Adrenal gland (tissue), 5 donors: ENCODE measurements at regions not wholly inside any gene's neighbourhood (a gene's known extent, or its start where the extent isn't known, plus 50 kb on each side); places are given as distances from the start of the nearest gene placed in this dataset.

Source experiments
- CTCF ChIP-seq, 6 experiments: fragments of 450-650 bp in 4 of 6; fragments of 200-600 bp in 2 of 6; sonication (generic) in 1 of 6; IDR thresholded peaks; 1 replicate in 5 of 6; 2 replicates in 1 of 6; pipeline versions ENCODE4 v1.5.1 to v1.8.0; 2016 to 2021; ENCODE audit warnings: antibody characterized with exemption in 6 of 6, mild to moderate bottlenecking in 2 of 6, moderate library complexity in 1 of 6
- POLR2A ChIP-seq, 2 donors: fragments of 450-650 bp; IDR thresholded peaks; one replicate each; pipeline ENCODE4 v1.6.1; 2017; ENCODE audit warnings: antibody characterized with exemption in 2 of 2, mild to moderate bottlenecking in 2 of 2, moderate library complexity in 1 of 2
- donor health status: DM: no; HTN: no; CAD: no.

GRCh38 chr9:26637101-26637500 is 255.5 kb downstream of the CAAP1 start:
- TF ChIP-seq CTCF (IDR thresholded peaks at IDR 0.05) (no peak), POLR2A (IDR thresholded peaks at IDR 0.05) (no peak)
